WTC11 (cell line): ENCODE measurements at regions not wholly inside any gene's neighbourhood (a gene's known extent, or its start where the extent isn't known, plus 50 kb on each side); places are given as distances from the start of the nearest gene placed in this dataset.

Source experiments
- ATAC-seq: fragments of 200-7000 bp; cut with Tn5 transposase; 2 replicates; pipeline ENCODE4 v1.10.0; 2021; ENCODE audit warnings: mild to moderate bottlenecking, moderate library complexity
- CTCF ChIA-PET: fragments of 300-600 bp; sonication (Branson Sonifier 250); formaldehyde crosslinking; loops from one replicate; lab custom pipeline; 2021; ENCODE audit warnings: antibody characterized with exemption; lab: Charles Lee
- POLR2A ChIA-PET: fragments of 350-600 bp; sonication (Branson Sonifier 250); formaldehyde crosslinking; loops from one replicate; lab custom pipeline; 2021; ENCODE audit warnings: antibody characterized with exemption; lab: Charles Lee
- DNase-seq: peaks from one replicate; pipeline ENCODE4 v3.0.0; 2021; ENCODE audit warnings: low spot score
- H3K27ac Mint-ChIP-seq: 2 replicates; pipeline ENCODE4 v1.8.0; 2021; ENCODE audit warnings: mixed read lengths
- H3K27me3 Mint-ChIP-seq: 2 replicates; pipeline ENCODE4 v1.8.0; 2021; ENCODE audit warnings: low read depth, mild to moderate bottlenecking, moderate library complexity, mixed read lengths
- H3K36me3 Mint-ChIP-seq: 2 replicates; pipeline ENCODE4 v1.8.0; 2021; ENCODE audit warnings: mixed read lengths
- H3K4me1 Mint-ChIP-seq: 2 replicates; pipeline ENCODE4 v1.8.0; 2022; ENCODE audit warnings: mixed read lengths
- H3K4me3 Mint-ChIP-seq: 2 replicates; pipeline ENCODE4 v1.8.0; 2021; ENCODE audit warnings: mild to moderate bottlenecking, moderate library complexity, mixed read lengths
- H3K9me3 Mint-ChIP-seq: 2 replicates; pipeline ENCODE4 v1.8.0; 2021; ENCODE audit warnings: mixed read lengths
- CBFB ChIP-seq: sonication (generic); formaldehyde crosslinking; IDR thresholded peaks from 2 replicates; pipeline ENCODE4 v1.8.1; 2022; ENCODE audit warnings: mild to moderate bottlenecking, low read depth, missing genetic modification reagents
- CREB1 ChIP-seq: sonication (generic); formaldehyde crosslinking; IDR thresholded peaks from 2 replicates; pipeline ENCODE4 v1.8.0; 2023; ENCODE audit warnings: mild to moderate bottlenecking, missing genetic modification reagents
- CTCF ChIP-seq: fragments of 200-600 bp; IDR thresholded peaks from 2 replicates; pipeline ENCODE4 v1.8.0; 2022; ENCODE audit warnings: antibody characterized with exemption
- ETV6 ChIP-seq: sonication (generic); formaldehyde crosslinking; IDR thresholded peaks from 2 replicates; pipeline ENCODE4 v1.8.1; 2022; ENCODE audit warnings: mild to moderate bottlenecking, missing genetic modification reagents
- FOXP4 ChIP-seq: sonication (generic); formaldehyde crosslinking; IDR thresholded peaks from 2 replicates; pipeline ENCODE4 v1.8.0; 2022; ENCODE audit warnings: mild to moderate bottlenecking, missing genetic modification reagents
- GABPB1 ChIP-seq: sonication (generic); formaldehyde crosslinking; IDR thresholded peaks from 2 replicates; pipeline ENCODE4 v1.8.1; 2023; ENCODE audit warnings: mild to moderate bottlenecking, missing genetic modification reagents
- JAZF1 ChIP-seq: fragments of 250-450 bp; sonication (Bioruptor Pico); IDR thresholded peaks from 2 replicates; pipeline ENCODE4 v1.9.0; 2021; ENCODE audit warnings: moderate library complexity, mild to moderate bottlenecking, inconsistent platforms
- RELA ChIP-seq: sonication (generic); formaldehyde crosslinking; IDR thresholded peaks from 2 replicates; pipeline ENCODE4 v1.8.1; 2022; ENCODE audit warnings: missing genetic modification reagents, mild to moderate bottlenecking, borderline replicate concordance
- TCF7 ChIP-seq: sonication (generic); formaldehyde crosslinking; IDR thresholded peaks from 2 replicates; pipeline ENCODE4 v1.8.0; 2022; ENCODE audit warnings: mild to moderate bottlenecking, low read depth, missing genetic modification reagents, moderate library complexity
- TEAD4 ChIP-seq: sonication (generic); formaldehyde crosslinking; IDR thresholded peaks from 2 replicates; pipeline ENCODE4 v1.8.0; 2022; ENCODE audit warnings: mild to moderate bottlenecking, missing genetic modification reagents
- ZBTB21 ChIP-seq: sonication (generic); formaldehyde crosslinking; IDR thresholded peaks from 2 replicates; pipeline ENCODE4 v1.8.1; 2023; ENCODE audit warnings: mild to moderate bottlenecking, missing genetic modification reagents, borderline replicate concordance
- ZNF423 ChIP-seq: fragments of 250-450 bp; sonication (Bioruptor Pico); IDR thresholded peaks from 2 replicates; pipeline ENCODE4 v2.1.2; 2022; ENCODE audit warnings: mild to moderate bottlenecking, moderate library complexity
- ZNF671 ChIP-seq: fragments of 250-450 bp; sonication (Bioruptor Pico); IDR thresholded peaks from 2 replicates; pipeline ENCODE4 v1.8.0; 2021; ENCODE audit warnings: mild to moderate bottlenecking
- ZSCAN18 ChIP-seq: fragments of 250-450 bp; sonication (Bioruptor Pico); IDR thresholded peaks from 2 replicates; pipeline ENCODE4 v2.1.2; 2022; ENCODE audit warnings: mild to moderate bottlenecking, moderate library complexity
- TF ChIP-seq, protein P1 (sequence below): sonication (generic); formaldehyde crosslinking; IDR thresholded peaks from 2 replicates; pipeline ENCODE4 v1.8.0; 2022; ENCODE audit warnings: missing genetic modification reagents
- TF ChIP-seq, protein P2 (sequence below): fragments of 250-450 bp; sonication (Bioruptor Pico); conservative IDR thresholded peaks from 2 replicates; pipeline ENCODE4 v1.9.0; 2021; ENCODE audit warnings: mild to moderate bottlenecking
- TF ChIP-seq, protein P3 (sequence below): fragments of 250-450 bp; sonication (Bioruptor Pico); IDR thresholded peaks from 2 replicates; pipeline ENCODE4 v1.9.0; 2021; ENCODE audit warnings: mild to moderate bottlenecking

- DNase-seq (no peak), ATAC-seq (no peak)
- Mint-ChIP-seq H3K27me3 (no peaks in the 10 kb centered on the region), H3K4me1 (no peaks in the 10 kb centered on the region), H3K36me3 (no peaks in the 10 kb centered on the region), H3K27ac (no peak overlapping the region), H3K4me3 (no peak overlapping the region), H3K9me3 (no peaks in the 10 kb centered on the region)
- ChIA-PET CTCF (no interaction called here), POLR2A (no interaction called here)
- TF ChIP-seq, protein P1, sequence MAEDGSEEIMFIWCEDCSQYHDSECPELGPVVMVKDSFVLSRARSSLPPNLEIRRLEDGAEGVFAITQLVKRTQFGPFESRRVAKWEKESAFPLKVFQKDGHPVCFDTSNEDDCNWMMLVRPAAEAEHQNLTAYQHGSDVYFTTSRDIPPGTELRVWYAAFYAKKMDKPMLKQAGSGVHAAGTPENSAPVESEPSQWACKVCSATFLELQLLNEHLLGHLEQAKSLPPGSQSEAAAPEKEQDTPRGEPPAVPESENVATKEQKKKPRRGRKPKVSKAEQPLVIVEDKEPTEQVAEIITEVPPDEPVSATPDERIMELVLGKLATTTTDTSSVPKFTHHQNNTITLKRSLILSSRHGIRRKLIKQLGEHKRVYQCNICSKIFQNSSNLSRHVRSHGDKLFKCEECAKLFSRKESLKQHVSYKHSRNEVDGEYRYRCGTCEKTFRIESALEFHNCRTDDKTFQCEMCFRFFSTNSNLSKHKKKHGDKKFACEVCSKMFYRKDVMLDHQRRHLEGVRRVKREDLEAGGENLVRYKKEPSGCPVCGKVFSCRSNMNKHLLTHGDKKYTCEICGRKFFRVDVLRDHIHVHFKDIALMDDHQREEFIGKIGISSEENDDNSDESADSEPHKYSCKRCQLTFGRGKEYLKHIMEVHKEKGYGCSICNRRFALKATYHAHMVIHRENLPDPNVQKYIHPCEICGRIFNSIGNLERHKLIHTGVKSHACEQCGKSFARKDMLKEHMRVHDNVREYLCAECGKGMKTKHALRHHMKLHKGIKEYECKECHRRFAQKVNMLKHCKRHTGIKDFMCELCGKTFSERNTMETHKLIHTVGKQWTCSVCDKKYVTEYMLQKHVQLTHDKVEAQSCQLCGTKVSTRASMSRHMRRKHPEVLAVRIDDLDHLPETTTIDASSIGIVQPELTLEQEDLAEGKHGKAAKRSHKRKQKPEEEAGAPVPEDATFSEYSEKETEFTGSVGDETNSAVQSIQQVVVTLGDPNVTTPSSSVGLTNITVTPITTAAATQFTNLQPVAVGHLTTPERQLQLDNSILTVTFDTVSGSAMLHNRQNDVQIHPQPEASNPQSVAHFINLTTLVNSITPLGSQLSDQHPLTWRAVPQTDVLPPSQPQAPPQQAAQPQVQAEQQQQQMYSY (CRISPR knock-in tag) = no peak
- TF ChIP-seq CBFB (CRISPR knock-in tag) (no peak), CREB1 (CRISPR knock-in tag) (no peak), FOXP4 (CRISPR knock-in tag) (no peak), GABPB1 (CRISPR knock-in tag) (no peak), ETV6 (CRISPR knock-in tag) (no peak)
These were observed 574.3 kb upstream of the POU3F3 start for GRCh38 chr2:104279646-104280045.

GRCh38 chr2:104280216-104280615 is 573.7 kb upstream of the POU3F3 start:
- DNase-seq = no peak
- no peaks in the 10 kb centered on the region for H3K9me3 Mint-ChIP-seq
- no peaks in the 10 kb centered on the region for H3K4me1 Mint-ChIP-seq
- no peak overlapping the region for H3K4me3 Mint-ChIP-seq
- no peak for ATAC-seq
- TF ChIP-seq, protein P2, sequence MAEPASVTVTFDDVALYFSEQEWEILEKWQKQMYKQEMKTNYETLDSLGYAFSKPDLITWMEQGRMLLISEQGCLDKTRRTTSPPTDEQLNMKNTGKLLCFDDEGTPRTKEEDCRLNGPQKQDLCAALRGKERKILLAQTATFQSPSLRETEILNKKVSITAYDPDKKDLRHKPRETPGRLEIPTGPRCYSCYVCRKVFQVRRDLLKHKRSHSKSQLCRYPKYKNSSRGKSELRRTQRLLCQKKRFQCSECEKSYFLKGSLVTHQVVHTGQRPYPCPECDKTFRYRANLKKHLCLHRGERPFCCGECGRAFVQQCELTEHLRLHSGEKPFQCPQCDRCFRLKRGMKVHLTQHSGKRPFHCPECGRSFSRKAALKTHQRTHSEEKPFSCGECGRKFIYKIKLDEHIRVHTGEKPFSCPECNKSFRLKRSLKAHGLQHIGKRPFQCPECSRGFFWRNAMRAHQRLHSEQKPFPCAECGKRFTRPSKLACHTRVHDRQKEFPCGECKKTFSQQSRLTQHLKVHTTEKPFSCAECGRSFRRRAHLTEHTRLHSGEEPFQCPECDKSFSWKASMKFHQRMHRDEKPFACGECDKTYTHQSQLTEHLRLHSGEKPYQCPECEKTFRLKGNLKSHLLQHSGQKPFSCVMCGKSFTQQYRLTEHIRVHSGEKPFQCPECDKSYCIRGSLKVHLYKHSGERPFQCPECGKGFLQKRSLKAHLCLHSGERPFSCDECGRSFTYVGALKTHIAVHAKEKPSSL = no peak
- no peak for TF ChIP-seq ZSCAN18 (CRISPR knock-in tag)
- TF ChIP-seq ZBTB21 (CRISPR knock-in tag) = no peak
- TF ChIP-seq JAZF1 (CRISPR knock-in tag) = no peak
- TF ChIP-seq, protein P3, sequence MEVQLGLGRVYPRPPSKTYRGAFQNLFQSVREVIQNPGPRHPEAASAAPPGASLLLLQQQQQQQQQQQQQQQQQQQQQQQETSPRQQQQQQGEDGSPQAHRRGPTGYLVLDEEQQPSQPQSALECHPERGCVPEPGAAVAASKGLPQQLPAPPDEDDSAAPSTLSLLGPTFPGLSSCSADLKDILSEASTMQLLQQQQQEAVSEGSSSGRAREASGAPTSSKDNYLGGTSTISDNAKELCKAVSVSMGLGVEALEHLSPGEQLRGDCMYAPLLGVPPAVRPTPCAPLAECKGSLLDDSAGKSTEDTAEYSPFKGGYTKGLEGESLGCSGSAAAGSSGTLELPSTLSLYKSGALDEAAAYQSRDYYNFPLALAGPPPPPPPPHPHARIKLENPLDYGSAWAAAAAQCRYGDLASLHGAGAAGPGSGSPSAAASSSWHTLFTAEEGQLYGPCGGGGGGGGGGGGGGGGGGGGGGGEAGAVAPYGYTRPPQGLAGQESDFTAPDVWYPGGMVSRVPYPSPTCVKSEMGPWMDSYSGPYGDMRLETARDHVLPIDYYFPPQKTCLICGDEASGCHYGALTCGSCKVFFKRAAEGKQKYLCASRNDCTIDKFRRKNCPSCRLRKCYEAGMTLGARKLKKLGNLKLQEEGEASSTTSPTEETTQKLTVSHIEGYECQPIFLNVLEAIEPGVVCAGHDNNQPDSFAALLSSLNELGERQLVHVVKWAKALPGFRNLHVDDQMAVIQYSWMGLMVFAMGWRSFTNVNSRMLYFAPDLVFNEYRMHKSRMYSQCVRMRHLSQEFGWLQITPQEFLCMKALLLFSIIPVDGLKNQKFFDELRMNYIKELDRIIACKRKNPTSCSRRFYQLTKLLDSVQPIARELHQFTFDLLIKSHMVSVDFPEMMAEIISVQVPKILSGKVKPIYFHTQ (CRISPR knock-in tag) = no peak
- no peak for TF ChIP-seq CTCF
- no peak for TF ChIP-seq TCF7 (CRISPR knock-in tag)
- no peak for TF ChIP-seq TEAD4 (CRISPR knock-in tag)
- TF ChIP-seq ZNF671 (CRISPR knock-in tag) = no peak
- TF ChIP-seq ZNF423 (CRISPR knock-in tag) = no peak
- TF ChIP-seq RELA (CRISPR knock-in tag) = no peak
- no peaks in the 10 kb centered on the region for H3K36me3 Mint-ChIP-seq
- H3K27ac Mint-ChIP-seq = no peak overlapping the region
- CTCF ChIA-PET = interaction anchor here (0.6 kb wide), 1 partner anchor 16 kb away, joined by 3 read pairs; no protein-coding TSS in a partner anchor
- H3K27me3 Mint-ChIP-seq = no peaks in the 10 kb centered on the region
- POLR2A ChIA-PET = no interaction called here
